HCT116 (cell line): ENCODE measurements at regions not wholly inside any gene's neighbourhood (a gene's known extent, or its start where the extent isn't known, plus 50 kb on each side); places are given as distances from the start of the nearest gene placed in this dataset.

Experiments
- ATAC-seq: fragments of 200-7000 bp; cut with Tn5 transposase; 2 replicates; pipeline ENCODE4 v1.9.1; 2020; ENCODE audit warnings: mild to moderate bottlenecking, moderate library complexity
- BruUV-seq: library from RNA; stranded (reverse); fragments of 400-500 nt; replicated peaks from 2 replicates; lab custom pipeline; 2021; lab: Mats Ljungman, UMichigan
- CTCF ChIA-PET: fragments of 300-600 bp; sonication (Branson Sonifier 250); formaldehyde crosslinking; loops from one replicate; lab custom pipeline; 2021; ENCODE audit warnings: antibody characterized with exemption; lab: Charles Lee
- POLR2A ChIA-PET: fragments of 300-600, 350-600 bp; sonication (Branson Sonifier 250); formaldehyde crosslinking; loops from one replicate; lab custom pipeline; 2021; ENCODE audit warnings: antibody characterized with exemption; lab: Charles Lee
- RAD21 ChIA-PET, 2 experiments: fragments of 300-600 bp; sonication (Branson Sonifier 250); formaldehyde crosslinking; loops; one replicate each; lab custom pipeline; 2023; ENCODE audit warnings: low total read pairs in 2 of 2; ENCODE audit not compliant: uncharacterized antibody in 2 of 2, unreplicated experiment in 2 of 2, low non-redundant PET in 1 of 2; lab: Charles Lee
- DNase-seq: peaks from one replicate; pipeline ENCODE4 v3.0.0-alpha.2; 2010; ENCODE audit warnings: low read depth, low spot score
- H2AFZ ChIP-seq: fragments of 200-600 bp; shearing (Covaris generic), sonication (generic); 2 replicates; pipeline ENCODE4 v1.6.1; 2017; ENCODE audit warnings: low read depth, mixed run types, mixed read lengths, antibody characterized with exemption, low read length; ENCODE audit not compliant: poor library complexity, severe bottlenecking
- H3K27ac ChIP-seq: 2 replicates; pipeline ENCODE4 v1.5.1; 2012; ENCODE audit warnings: low read depth, low read length
- H3K27me3 ChIP-seq: fragments of 200-600 bp; sonication (generic); 2 replicates; pipeline ENCODE4 v1.6.1; 2016; ENCODE audit warnings: mixed run types, low read length, mixed read lengths; ENCODE audit not compliant: insufficient read depth
- H3K36me3 ChIP-seq, 2 experiments: fragments of 200-500 bp in 1 of 2; fragments of 200-600 bp in 1 of 2; sonication (Bioruptor generic) in 1 of 2; sonication (generic) in 1 of 2; 2 replicates each; pipeline versions ENCODE4 v1.5.1 to v1.6.1; 2014 to 2016; ENCODE audit warnings: low read length in 2 of 2, inconsistent platforms in 1 of 2, mixed read lengths in 1 of 2, mixed run types in 1 of 2; ENCODE audit not compliant: insufficient read depth in 2 of 2, control insufficient read depth in 1 of 2
- H3K4me1 ChIP-seq, 2 experiments: fragments of 200-600 bp in 1 of 2; sonication (generic) in 1 of 2; 2 replicates each; pipeline versions ENCODE4 v1.5.1 to v1.6.1; 2012 to 2017; ENCODE audit warnings: low read length in 2 of 2, inconsistent platforms in 1 of 2, mild to moderate bottlenecking in 1 of 2, mixed read lengths in 1 of 2, mixed run types in 1 of 2, moderate library complexity in 1 of 2; ENCODE audit not compliant: insufficient read depth in 2 of 2, control insufficient read depth in 1 of 2
- H3K4me2 ChIP-seq: fragments of 200-600 bp; sonication (generic); 2 replicates; pipeline ENCODE4 v1.6.1; 2017; ENCODE audit warnings: mixed run types, low read length, mixed read lengths
- H3K4me3 ChIP-seq, 2 experiments: fragments of 200-600 bp in 1 of 2; sonication (generic) in 1 of 2; replicated peaks in 1 of 2; 2 replicates each; pipeline ENCODE4 v1.5.1; 2011 to 2016; ENCODE audit warnings: low read length in 2 of 2, control low read depth in 1 of 2, low read depth in 1 of 2, mild to moderate bottlenecking in 1 of 2, mixed read lengths in 1 of 2, mixed run types in 1 of 2
- H3K79me2 ChIP-seq: fragments of 200-600 bp; sonication (generic); 2 replicates; pipeline ENCODE4 v1.6.1; 2017; ENCODE audit warnings: mild to moderate bottlenecking, mixed run types, low read length, moderate library complexity, mixed read lengths; ENCODE audit not compliant: insufficient read depth
- H3K9ac ChIP-seq: fragments of 200-600 bp; sonication (generic); 2 replicates; pipeline ENCODE4 v1.6.1; 2016; ENCODE audit warnings: low read length, mixed read lengths
- H3K9me2 ChIP-seq: fragments of 200-600 bp; sonication (generic), shearing (Covaris generic); 2 replicates; pipeline ENCODE4 v1.6.1; 2017; ENCODE audit warnings: mixed run types, mild to moderate bottlenecking, moderate library complexity; ENCODE audit not compliant: insufficient read depth
- H3K9me3 ChIP-seq, 2 experiments: fragments of 200-500 bp in 1 of 2; fragments of 200-600 bp in 1 of 2; sonication (Bioruptor generic) in 1 of 2; sonication (generic) in 1 of 2; 2 replicates each; pipeline ENCODE4 v1.6.1; 2014 to 2017; ENCODE audit warnings: low read length in 2 of 2, mixed read lengths in 2 of 2, inconsistent platforms in 1 of 2, low read depth in 1 of 2, mild to moderate bottlenecking in 1 of 2, mixed run types in 1 of 2, moderate library complexity in 1 of 2; ENCODE audit not compliant: control insufficient read depth in 1 of 2, insufficient read depth in 1 of 2
- H4K20me1 ChIP-seq: fragments of 200-600 bp; sonication (generic), shearing (Covaris generic); 2 replicates; pipeline ENCODE4 v1.6.1; 2017; ENCODE audit warnings: mixed run types, mild to moderate bottlenecking, moderate library complexity; ENCODE audit not compliant: insufficient read depth
- EZH2 ChIP-seq: fragments of 200-600 bp; sonication (generic); IDR thresholded peaks from 2 replicates; pipeline ENCODE4 v1.6.1; 2017; ENCODE audit warnings: antibody characterized with exemption, mixed run types
- JUND ChIP-seq: IDR thresholded peaks from 2 replicates; pipeline ENCODE4 v1.6.1; 2012
- REST ChIP-seq: IDR thresholded peaks from 2 replicates; pipeline ENCODE4 v1.6.1; 2012; ENCODE audit warnings: low read depth
- ZBTB33 ChIP-seq: IDR thresholded peaks from 2 replicates; pipeline ENCODE4 v1.6.1; 2011; ENCODE audit warnings: mild to moderate bottlenecking, low read length, moderate library complexity; ENCODE audit not compliant: insufficient replicate concordance; ENCODE audit errors: extremely low read depth
- intact Hi-C: fragments of 100-400 bp; cut with micrococcal nuclease; formaldehyde crosslinking; loops from 2 replicates; pipeline ENCODE4 v1.10.0; 2022

- no TSS peak for BruUV-seq
- Histone ChIP-seq H3K4me1 (no peaks in the 10 kb centered on the region), H3K4me3 (no peak overlapping the region), H3K9ac (no peak overlapping the region), H3K36me3 (no peaks in the 10 kb centered on the region), H2AFZ (no peak overlapping the region), H4K20me1 (no peaks in the 10 kb centered on the region), H3K9me2 (peaks cover 3% of the 10 kb centered on the region; the same call in 1 of the 2 replicates), H3K79me2 (no peaks in the 10 kb centered on the region), H3K4me2 (no peak overlapping the region), H3K27ac (no peak overlapping the region), H3K9me3 (no peaks in the 10 kb centered on the region), H3K27me3 (no peaks in the 10 kb centered on the region)
- ATAC-seq (no peak), DNase-seq (no peak)
- POLR2A ChIA-PET, result no interaction called here
- CTCF ChIA-PET, result no interaction called here
- TF ChIP-seq JUND (no peak), REST (no peak), EZH2 (no peak), ZBTB33 (no peak)
- RAD21 ChIA-PET, result no interaction called here
- intact Hi-C loops, result no loop called here
Observed at GRCh38 chr6:121020656-121021055, 313.6 kb downstream of the TBC1D32 start.
